Activated CD4-positive, alpha-beta T cell treated with anti-CD3 and anti-CD28 coated beads, Interleukin-10, Interleukin-2, amounts not matched to agents 100 ng/mL and 50 ng/mL, durations not matched to agents 16 hours and 8 hours (primary cell): ENCODE measurements at regions not wholly inside any gene's neighbourhood (a gene's known extent, or its start where the extent isn't known, plus 50 kb on each side); places are given as distances from the start of the nearest gene placed in this dataset.

Source experiments
- DNase-seq: peaks from one replicate; pipeline ENCODE4 v3.0.0-alpha.2; 2020

DNA sequence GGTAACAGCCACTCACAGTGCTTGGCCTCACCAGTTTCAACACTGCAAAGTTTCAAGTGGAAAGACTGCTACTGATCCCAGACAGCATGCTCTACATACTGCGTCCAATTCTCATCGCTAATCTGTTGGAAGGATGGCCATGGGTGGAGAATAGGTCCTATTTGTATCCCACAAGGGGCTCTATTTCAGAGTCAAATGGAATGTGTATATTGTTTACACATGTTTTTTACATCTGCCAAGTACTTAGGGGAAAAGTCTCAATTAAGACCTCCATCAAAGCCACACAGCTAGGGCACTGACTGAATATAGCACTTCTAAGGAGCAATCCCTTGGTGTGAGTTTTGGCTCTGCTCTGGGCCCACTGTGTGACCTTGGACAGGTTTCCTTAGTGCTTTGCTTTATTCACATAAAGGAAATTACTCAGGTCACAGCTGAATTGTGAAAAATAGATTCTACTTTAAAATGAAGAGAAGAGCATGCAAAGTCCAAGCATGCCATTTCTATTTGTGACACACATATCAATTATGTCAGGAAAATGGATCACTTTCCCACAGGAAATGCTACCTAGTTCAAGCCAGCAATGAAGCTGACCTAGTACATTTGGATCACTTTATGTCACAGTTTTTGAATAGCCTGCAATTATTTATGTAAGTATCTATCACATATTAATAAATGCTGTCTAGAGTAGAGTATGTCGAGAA, 112.9 kb upstream of the STK17B start:
- no peak for DNase-seq

DNA sequence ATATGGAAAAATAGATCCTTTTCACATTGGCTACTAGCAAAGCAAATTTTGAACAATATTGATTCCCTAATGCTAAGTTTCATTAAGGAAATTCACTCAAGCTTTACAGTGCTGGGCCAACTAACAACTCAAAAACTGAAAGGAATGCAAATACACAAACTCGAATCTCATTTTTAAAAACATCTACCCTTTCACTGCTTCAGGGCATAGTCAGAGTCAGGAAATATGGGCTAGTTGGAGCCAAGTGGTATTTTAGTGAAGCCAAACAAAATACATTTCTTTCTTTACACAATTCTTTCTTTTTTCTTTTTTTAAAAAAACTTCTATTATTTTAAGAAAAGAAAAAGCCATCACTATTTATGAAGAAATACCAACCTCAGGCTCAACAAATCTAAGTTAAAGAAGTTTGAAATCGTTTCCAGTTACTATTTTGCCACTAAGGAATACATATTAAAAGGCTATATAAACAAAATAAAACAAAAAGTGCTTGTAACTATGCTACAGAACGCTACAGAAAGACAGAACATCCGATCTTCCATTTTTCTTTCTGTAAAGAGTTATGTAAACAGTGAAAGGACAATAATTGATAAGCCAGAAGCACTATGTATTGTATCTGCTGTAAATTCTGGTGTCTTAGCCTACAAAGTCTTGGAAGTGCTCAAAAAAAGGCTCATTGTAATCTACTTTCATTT, 113.6 kb upstream of the STK17B start:
- no peak for DNase-seq

DNA sequence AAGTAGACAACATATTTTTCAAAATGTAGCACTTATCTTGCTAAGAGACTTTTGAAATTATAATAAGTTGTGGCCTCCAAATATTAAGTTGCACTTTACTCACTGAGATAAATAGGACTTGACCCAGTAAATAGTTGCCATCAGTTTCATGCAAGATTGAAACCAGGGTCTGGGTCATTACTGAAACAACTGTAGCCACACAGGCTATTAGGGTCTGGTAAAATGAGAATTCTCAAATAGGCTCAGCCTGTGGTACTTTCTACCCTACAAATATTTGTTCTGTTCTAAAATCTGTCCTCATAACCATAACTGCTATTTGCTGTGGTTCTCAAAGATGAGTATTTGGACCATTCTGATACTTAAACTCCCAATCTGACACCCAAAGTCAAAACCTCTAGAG, 115.4 kb upstream of the STK17B start:
- no peak for DNase-seq

DNA sequence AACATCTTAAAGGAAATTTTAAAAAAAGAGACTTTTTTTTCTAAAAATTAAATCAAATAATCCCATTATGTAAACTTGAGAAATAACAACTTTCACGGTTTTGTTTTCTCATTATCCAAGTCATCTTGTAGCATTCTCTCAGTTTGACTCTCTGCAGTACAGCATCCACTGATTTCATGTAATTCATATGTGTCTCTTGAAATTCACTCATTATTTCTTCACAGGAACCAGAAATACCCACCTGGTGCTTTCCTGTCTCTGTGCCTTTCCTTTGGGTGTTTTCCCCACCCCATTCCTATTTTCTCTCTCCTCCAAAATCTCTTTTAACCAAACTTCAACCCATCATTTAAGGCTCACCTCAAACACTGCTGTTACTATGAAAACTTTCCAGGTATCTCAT, 116.1 kb upstream of the STK17B start:
- DNase-seq, result peak; percentile 53

DNA sequence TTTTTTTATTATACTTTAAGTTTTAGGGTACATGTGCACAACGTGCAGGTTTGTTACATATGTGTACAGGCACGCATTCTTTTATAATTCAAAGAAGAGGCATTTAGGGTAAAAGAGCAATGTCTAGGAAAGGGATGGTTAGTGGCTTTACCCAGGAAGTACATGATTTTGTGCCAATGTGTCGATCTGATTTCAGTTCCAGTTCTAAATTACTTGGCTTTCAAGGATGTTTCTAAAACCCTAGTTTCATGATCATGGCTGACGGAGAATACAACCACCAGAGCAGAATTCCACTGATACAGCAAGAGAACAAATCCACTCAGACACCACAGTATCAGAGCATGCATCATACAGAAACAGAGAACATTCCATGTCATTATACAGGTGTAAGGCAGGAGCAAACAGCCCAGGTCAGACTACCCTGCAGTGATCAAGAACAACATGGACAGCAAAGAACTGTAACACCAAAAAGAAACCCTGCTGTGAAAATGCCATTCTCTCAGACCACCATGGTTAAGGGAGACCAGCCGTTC, 116.7 kb upstream of the STK17B start:
- peak; percentile 62 for DNase-seq

DNA sequence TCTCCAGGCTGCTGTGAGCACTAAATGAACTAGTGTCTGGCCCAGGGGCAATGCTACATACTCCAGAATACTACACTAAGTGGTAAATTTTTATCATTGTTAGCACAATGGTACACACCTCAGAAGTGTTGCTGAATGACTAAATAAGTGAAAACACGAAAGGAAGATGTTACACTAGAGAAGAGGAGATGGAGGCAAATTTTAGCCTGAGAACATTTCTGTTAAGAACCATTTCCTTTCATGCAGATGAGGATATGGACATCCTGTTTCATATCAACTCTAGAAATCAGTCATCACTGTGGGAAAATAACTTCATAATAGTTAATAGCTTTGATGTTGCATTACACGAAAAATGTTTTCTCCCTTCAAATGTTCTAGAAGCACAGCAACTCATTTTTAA, 117.6 kb upstream of the STK17B start:
- peak; percentile 84 for DNase-seq

DNA sequence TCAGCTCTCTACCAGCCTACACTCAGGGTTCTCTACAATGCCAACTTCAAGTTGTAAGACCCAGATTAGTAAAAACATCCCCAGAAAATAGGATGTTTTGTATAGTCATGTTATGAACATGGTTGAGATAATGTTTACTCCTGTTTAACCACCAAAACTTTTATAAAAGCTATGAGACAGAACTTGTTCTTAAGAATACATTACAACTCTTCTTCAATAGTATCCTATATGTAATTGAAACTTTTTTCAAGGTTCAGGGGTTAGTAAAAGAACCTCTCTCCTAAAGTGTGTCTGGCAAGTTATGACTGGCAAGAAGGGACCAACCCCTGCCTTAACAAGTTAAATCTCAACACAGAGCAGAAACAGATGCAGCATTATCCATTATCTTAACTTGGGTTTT, 118.8 kb upstream of the STK17B start:
- peak; percentile 64 for DNase-seq

DNA sequence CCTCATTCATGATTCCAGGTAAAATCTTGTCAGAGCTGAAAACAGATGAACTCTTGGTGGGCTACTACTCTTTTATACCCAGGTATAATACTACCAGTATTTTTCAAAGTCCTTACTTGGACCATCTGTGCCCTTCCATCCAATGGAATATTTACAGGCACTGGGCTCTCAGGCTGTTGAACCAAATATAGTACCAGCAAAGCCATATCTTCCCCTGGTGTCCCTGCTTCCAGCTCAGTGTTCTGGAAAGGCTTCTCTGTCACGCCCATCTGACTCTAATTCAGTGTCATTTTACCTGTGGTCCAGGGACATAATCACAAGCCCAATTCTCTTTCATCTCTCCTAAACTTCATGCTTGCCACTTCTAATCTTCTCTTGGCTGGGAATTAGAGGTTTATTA, 119.2 kb upstream of the STK17B start:
- no peak for DNase-seq

DNA sequence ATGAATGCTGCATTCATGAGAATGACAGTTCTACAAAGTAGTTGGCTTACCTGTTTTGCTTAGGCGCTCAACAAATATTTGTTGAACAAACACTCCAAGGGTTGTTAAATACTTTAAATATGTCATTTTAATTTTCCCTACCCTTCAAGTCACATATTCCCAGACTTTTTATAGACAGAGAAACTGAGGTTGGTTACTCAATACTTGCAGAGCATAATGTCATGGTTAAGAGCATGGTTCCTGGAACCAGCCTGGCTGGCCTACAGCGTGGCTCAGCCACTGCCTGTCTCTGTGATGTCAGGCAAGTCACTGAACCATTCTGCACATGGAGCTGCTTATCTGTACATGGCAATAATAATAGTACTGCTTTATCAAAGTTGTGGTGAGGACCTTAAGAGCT, 120.0 kb upstream of the STK17B start:
- DNase-seq, result peak; percentile 52

DNA sequence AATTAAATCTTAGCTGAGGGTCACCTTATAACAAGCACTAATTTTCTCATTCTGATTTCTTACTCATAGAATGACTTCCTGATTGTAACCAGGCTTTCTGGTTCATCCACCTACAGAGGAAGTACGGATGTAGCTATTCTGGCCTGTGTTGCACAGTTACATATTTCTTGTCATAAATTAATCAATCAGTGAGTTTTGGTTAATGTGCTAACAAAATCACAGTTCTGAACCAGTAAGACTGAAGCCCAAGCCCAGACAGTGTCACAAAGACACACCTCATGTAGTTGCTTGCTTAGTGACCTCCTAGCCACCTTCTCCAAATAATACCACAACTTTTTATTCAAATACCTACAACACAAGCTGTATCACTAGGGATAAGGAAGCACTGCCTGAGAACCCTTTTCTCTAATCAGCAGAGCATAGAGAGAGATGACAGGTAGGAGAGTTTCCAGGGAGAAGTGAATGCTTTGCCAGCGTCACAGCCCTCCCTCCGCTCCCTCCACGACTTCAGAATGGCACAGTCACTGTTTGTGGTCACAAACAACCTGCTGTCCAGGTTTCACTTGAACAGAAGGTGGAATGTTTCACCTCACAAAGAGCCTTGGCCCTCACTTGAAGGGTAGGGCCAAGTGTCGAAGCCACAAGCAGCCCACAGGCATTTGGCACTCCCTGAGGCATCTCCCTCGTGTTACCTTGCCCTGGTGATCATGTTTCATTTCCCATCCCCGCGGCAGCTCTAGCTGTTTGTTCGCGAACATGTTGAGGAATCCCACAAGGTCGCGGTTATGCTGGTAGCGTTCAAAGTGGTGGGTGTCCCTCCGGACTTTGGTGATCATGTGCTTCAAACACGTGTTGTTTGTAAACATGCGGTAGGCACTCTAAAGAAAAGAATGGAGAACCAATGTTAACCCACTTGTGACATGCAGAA, 120.8 kb upstream of the STK17B start:
- peak; percentile 57 for DNase-seq

DNA sequence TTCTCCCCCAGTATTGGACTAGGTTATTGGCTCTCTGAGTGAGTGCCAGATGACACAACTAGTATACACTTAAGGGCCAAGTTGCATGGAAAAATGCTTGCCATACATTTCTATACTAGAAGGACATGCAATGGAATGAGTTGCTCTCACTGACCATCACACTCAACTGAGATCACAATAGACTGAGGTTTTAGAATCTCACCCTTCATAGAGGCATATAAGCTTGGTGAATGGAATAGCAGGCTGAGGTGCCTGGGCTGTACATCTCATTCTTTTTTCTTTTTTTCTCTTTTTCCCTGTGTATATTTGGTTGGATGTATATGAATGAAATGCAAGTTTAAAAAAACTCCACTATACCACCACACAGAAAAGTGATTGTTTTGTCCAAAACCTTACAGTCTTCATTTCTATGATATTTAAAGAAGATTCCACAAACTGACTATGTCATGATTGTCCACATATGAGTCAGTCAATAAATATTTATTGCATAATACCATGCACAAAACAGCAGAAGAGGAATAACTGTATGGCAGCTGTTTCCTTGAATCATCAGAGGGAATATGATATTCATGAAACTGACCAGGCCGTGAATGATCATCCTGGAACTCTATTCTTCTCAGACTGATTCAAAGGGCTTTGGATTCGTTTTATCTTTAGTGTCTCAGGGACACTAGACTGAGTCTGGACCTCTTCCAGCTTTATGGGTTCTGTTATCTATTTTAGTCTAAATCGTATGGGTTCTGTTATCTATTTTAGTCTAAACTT, 122.6 kb upstream of the STK17B start:
- DNase-seq, result no peak

DNA sequence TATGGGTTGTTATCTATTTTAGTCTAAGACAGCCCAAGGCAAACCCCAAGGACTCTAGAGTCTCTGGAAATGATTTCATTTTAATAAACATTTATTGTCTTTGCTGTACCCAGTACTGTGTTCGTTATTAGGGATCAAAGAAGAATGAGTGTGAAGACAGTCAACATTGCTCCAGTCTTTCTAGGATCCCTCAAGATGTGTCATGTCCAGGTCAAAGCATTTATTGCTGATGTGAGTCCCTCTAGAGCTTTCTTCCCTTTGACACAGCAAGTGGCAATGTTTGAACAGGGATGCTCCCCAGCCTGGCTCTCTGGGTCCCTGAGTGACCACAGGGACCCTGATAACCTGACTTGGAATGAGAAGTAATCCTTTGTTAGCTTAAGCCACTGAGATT, 123.1 kb upstream of the STK17B start:
- DNase-seq, result no peak

DNA sequence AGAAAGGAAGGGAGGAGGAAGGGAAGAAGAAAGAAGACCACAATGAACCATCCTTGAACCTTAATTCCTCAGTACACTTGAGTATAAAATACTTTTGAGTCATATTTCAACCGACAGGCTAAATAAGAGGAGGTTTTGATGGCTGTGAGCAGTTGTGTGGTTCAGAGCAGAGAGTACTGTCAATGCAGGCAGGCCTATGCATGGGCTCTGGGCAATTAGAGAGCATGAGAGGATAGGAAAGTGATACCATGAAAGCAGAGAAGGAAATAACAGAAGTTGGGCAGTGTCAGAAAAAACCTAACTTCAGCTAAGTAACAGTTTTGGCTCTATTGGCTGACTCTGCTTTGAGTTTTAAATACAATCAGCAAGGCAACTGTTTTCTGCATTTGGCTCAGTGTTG, 123.6 kb upstream of the STK17B start:
- DNase-seq, result no peak

DNA sequence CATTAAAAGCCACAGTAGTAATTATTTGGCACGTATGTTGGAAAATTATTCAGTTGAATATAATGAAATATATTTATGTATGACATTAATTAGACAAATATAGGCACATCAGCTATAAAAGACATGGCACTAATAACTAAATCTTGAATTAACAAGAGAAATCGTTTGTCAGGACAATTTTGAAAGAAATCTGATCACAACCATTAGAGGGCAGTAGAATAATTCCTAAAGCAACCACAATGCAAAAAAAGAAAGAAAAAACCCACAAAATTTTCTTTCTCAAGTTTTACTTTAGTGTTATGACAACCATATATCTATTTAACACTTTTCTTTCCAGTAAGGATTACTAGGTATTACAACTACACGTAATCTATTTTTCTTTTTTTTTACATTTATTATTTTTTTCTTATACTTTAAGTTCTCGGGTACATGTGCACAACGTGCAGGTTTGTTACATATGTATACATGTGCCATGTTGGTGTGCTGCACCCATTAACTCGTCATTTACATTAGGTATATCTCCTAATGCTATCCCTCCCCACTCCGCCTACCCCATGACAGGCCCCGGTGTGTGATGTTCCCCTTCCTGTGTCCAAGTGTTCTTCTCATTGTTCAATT, 126.8 kb upstream of the STK17B start:
- DNase-seq, result peak; percentile 30

DNA sequence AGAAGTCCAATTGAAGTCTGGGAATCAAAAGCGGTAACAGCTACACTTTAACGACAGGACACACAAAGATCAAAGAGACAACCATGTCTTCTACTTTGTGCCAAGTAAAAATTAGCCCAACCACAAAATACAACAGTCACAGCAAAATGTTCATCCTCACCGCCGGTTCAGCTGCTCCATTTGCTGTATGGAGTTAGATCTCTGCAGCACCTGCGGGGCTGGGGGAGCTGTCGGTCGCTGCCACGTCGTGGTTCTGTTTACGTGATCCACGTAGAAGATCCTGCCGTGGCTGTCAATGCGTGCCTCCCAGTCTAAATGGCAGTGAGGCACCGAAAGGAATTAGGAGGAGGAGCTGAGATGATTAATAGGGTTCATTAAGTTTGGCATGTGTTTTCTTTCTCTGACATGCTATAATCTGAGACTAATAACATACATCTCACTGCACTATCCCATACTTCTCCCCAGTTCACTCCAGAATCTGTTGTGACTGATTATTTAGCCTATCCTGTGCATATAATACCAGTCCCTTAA, 136.5 kb upstream of the STK17B start:
- no peak for DNase-seq

DNA sequence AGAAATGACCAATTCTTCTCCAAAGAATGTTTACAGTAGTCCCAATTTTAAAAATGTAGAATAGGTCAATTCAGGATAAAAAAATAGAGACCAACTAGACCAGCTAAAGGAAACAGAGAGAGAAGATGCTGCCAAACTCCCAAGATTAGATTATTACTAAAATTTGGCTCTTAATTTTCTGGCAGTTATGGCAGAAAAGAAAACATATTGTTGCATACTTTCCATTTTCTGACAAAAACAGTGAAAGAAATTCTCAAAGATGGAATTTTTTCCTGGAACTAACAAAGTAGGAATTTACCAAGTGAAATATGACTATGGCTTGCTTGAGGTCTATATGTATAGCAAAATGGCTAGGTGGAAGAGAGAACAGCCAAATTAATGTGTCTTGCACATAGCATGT, 138.3 kb upstream of the STK17B start:
- DNase-seq, result no peak

DNA sequence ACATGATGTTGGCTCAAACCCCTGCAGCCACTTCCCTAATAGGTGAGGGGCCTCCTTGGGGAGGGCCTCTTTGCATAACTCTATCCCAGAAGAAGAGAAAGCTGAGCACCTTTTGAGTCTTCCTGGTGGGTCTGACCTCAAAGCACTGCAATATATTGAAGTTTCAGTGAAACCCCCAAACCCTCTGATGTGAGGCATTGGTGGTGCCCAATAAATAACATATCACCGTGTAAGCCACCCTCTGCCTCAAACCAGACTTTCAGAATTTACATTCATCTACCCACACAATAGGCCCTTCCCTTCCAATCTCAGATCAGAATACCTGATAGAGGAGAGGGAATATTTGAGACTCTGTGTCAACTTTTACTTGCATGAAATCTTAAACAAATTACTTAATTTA, 142.8 kb upstream of the STK17B start:
- no peak for DNase-seq

DNA sequence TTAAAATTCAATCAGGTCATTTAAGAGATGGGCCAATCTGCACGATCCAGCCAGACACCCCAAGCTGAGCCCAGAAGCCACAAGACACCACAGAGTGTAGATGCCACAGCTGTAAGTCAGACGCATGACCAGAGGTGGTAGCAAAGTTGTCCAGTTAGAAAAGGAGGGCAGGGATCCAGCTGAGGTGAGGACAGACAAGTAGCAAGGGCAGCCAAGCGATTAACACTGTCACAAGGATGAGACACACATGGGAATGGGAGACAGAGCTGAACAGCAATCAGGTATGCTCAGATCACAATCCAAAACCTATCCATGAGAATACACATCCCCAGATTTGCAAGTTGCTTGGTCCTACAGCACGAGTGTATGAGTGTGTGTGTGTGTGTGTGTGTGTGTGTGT, 143.4 kb upstream of the STK17B start:
- no peak for DNase-seq

DNA sequence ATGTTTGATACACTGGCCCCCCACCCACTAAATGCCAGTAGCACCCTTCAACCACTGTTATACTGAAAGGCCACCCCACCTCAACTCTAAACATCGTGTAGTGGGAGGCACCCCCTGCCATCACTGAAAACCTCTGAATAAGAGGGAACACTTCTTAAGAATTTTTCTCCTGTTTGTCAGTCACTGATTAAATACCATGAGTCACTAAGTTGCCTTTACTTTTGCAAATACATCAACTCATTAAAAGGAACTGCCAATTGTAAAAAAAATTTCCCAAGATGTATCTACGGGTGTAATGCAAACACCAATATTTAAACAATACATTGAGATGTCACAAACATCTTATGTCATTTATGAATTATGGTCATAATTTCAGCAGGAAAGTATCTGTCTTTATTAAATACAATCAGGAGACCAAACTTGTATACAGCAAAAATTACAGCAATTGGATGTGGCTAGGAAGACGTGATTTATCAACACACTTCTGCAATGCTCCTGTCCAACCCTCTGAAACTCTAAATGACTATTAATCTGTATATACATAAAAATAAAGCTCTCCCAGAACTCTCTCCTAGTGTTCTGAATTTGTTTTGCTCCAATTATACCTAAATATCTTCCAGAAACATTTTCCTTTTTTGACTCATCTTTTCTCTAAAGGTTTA, 144.1 kb upstream of the STK17B start:
- DNase-seq, result no peak

DNA sequence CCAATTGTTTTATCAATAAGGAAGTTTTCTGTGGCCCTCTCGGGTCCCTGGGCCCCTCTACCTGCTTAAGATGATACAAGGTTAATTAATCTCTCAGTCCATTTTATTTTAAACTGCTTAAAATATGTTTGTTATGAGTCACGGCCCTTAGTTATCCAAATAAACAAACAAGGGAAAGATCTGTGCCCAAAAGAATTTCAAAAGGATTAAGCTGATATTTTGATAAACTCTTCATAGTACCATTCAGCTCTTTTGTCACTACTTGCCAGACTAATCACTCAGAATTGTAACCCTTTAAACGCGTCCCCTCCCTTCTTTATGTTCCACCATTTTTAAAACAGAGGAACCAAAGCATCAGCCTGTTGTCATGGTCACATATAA, 144.7 kb upstream of the STK17B start:
- DNase-seq, result no peak
